ENCODE measurements at regions not wholly inside any gene's neighbourhood (a gene's known extent, or its start where the extent isn't known, plus 50 kb on each side); places are given as distances from the start of the nearest gene placed in this dataset.

GRCh38 chr21:35357041-35357780, 308.1 kb upstream of the RUNX1 start:
- H2AFZ ChIP-seq (ENCODE audit: insufficient read depth, low read depth, low read length, poor library complexity, severe bottlenecking), result no peak overlapping the region
- H3K4me2 ChIP-seq (replicated peaks; ENCODE audit: extremely low read depth, low read length, poor library complexity, severe bottlenecking), result no peak overlapping the region
- H4K20me1 ChIP-seq (ENCODE audit: insufficient read depth, low read length), result no peaks in the 10 kb centered on the region
- Mint-ChIP-seq H3K27ac (no peak overlapping the region), H3K4me3 (no peak overlapping the region), H3K9me3 (peaks cover 0 to 5% (median 2%) of the 10 kb centered on the region in 7 donors), H3K36me3 (no peaks in the 10 kb centered on the region), H3K4me1 (no peaks in the 10 kb centered on the region), H3K27me3 (ENCODE audit: low read depth in 3 of 3) (peaks cover 1 to 3% (median 2%) of the 10 kb centered on the region in 3 donors)
- 100% methylated on average over 1 of the region's 3 CpGs for WGBS (ENCODE audit: insufficient coverage)
- no peaks in the 10 kb centered on the region for H3K36me3 ChIP-seq (replicated peaks in 1 of 2; ENCODE audit: control insufficient read depth in 1 of 2, insufficient read depth in 2 of 2, low read length in 2 of 2)
- no peak overlapping the region for H3K9ac ChIP-seq (ENCODE audit: insufficient read depth, low read length, poor library complexity, severe bottlenecking)
- no peak overlapping the region for H3K4me3 ChIP-seq (replicated peaks in 1 of 3; ENCODE audit: low read depth in 2 of 3, low read length in 3 of 3)
- DNase-seq, result no peak
- H3K79me2 ChIP-seq (ENCODE audit: insufficient read depth, low read length), result no peaks in the 10 kb centered on the region
- H3K27me3 ChIP-seq (ENCODE audit: control insufficient read depth in 2 of 2, insufficient read depth in 2 of 2, low read length in 2 of 2), result no peaks in the 10 kb centered on the region
- no peaks in the 10 kb centered on the region for H3K4me1 ChIP-seq (ENCODE audit: control insufficient read depth in 1 of 2, insufficient read depth in 2 of 2, low read length in 2 of 2)
- no peak for TF ChIP-seq CTCF (IDR thresholded peaks at IDR 0.05)
- intact Hi-C loops (cut with micrococcal nuclease), result no loop called here
- H3K9me3 ChIP-seq (replicated peaks in 1 of 2; ENCODE audit: control insufficient read depth in 1 of 2, insufficient read depth in 1 of 2, low read length in 2 of 2), result no peaks in the 10 kb centered on the region
- H3K27ac ChIP-seq (ENCODE audit: low read depth in 1 of 2, low read length in 2 of 2), result no peak overlapping the region

- Histone ChIP-seq H3K79me2 (ENCODE audit: insufficient read depth, low read length) (no peaks in the 10 kb centered on the region), H3K27me3 (ENCODE audit: control insufficient read depth in 2 of 2, insufficient read depth in 2 of 2, low read length in 2 of 2) (no peaks in the 10 kb centered on the region), H3K4me2 (replicated peaks; ENCODE audit: extremely low read depth, low read length, poor library complexity, severe bottlenecking) (no peak overlapping the region), H3K4me3 (replicated peaks in 1 of 3; ENCODE audit: low read depth in 2 of 3, low read length in 3 of 3) (no peak overlapping the region), H4K20me1 (ENCODE audit: insufficient read depth, low read length) (no peaks in the 10 kb centered on the region), H3K36me3 (replicated peaks in 1 of 2; ENCODE audit: control insufficient read depth in 1 of 2, insufficient read depth in 2 of 2, low read length in 2 of 2) (no peaks in the 10 kb centered on the region), H3K27ac (ENCODE audit: low read depth in 1 of 2, low read length in 2 of 2) (no peak overlapping the region), H3K9ac (ENCODE audit: insufficient read depth, low read length, poor library complexity, severe bottlenecking) (no peak overlapping the region), H3K9me3 (replicated peaks in 1 of 2; ENCODE audit: control insufficient read depth in 1 of 2, insufficient read depth in 1 of 2, low read length in 2 of 2) (no peaks in the 10 kb centered on the region), H2AFZ (ENCODE audit: insufficient read depth, low read depth, low read length, poor library complexity, severe bottlenecking) (no peak overlapping the region), H3K4me1 (ENCODE audit: control insufficient read depth in 1 of 2, insufficient read depth in 2 of 2, low read length in 2 of 2) (no peaks in the 10 kb centered on the region)
- H3K4me1 Mint-ChIP-seq, result no peaks in the 10 kb centered on the region
- WGBS (ENCODE audit: insufficient coverage), result 100% methylated on average over 2 of the region's 2 CpGs
- no peak overlapping the region for H3K27ac Mint-ChIP-seq
- H3K4me3 Mint-ChIP-seq, result no peak overlapping the region
- H3K9me3 Mint-ChIP-seq, result peaks cover 0 to 5% (median 2%) of the 10 kb centered on the region in 7 donors
- no peak for TF ChIP-seq CTCF (IDR thresholded peaks at IDR 0.05)
- H3K36me3 Mint-ChIP-seq, result no peaks in the 10 kb centered on the region
- no peak for DNase-seq
- intact Hi-C loops (cut with micrococcal nuclease), result no loop called here
- H3K27me3 Mint-ChIP-seq (ENCODE audit: low read depth in 3 of 3), result peaks cover 1 to 6% (median 4%) of the 10 kb centered on the region in 3 donors
Measured at GRCh38 chr21:35354078-35354477, 305.0 kb upstream of the RUNX1 start.

Data from CD14-positive monocyte (primary cell).